Activated CD8-positive, alpha-beta memory T cell treated with anti-CD3 and anti-CD28 coated beads, Interleukin-2, amount 50 U/mL, for 48 hours (primary cell): ENCODE measurements at regions not wholly inside any gene's neighbourhood (a gene's known extent, or its start where the extent isn't known, plus 50 kb on each side); places are given as distances from the start of the nearest gene placed in this dataset.

Source experiments
- DNase-seq: peaks from one replicate; pipeline ENCODE4 v3.0.0-alpha.2; 2020

DNA sequence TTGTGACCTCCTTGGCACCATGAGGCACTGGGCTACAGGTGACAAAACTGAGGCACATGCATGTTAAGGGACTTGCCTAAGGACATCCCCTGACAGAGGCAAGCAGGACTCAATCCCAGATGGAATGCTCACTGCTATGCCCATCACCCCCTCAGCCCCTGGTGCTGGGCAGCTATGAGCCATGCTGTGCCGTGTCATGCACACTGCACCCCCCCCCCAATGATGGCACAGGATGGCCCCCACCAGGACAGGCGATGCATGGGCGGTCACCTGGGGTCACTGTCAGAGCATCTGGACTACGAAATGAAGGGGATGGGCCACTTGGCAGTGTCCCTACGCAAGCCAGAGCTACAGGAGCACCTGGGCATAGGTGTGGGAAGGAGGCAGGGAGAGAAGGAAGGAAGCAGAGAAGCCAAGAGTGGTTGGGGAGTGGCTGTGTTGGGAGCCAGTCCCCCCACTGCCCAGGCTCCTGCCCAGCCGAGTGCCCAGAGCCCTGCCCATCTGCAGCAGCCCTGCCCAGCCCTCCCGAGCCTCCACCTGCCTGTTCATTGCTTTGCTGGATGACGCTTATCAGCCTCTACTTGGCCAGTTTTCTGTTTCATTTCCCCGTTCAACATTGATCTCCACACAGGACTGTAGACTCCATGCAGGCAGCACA, 84.9 kb upstream of the DIO3 start:
- DNase-seq: no peak

DNA sequence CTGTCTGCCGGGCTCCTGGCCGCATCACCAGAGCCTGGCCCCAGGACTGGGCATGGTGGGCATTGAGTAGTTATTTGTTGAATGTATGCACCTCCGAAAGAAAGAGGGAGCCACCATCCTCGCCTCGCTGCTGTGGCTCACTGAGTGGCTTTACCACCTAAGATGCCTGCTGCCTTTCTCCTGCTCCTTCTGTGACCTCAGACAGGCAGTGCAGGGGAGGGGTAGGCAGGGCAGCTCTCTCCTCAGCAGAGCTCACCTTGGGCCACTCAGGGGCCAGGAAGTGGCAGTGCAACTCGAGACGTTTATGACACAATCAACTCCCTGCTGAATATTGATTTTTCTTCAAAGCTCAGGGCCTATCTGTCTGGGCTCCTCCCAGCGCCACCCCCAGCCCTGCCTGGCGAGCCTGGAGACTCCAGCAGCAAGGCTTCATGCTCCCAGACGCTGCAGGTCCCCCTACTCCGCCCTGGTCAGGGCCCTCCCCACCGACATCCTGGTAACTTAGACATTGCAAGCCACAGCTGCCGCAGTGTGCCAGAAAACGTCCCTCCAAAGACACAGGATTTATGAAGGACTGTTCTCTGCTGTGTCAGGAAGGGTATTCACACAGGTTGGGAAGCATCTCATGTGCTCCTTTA, 84.3 kb upstream of the DIO3 start:
- peak; percentile 34 for DNase-seq

DNA sequence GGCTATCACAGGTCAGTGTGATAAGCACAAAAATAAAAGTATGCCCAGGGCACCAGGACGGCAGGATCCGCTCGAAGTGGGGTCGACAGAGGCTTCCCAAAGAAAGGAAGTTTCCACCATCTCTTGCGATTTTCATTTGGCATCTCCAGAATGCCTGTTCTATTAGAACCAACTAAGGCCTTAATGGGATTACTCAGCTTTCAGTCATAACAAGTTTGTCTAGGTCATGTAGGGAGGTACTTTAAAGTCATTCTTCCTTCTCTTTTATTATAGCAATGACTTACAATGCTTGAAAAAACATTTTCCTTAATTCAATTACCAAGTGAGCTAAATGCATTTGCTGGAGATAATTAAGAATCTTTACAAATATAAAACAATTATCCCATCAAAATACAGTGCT, 83.6 kb upstream of the DIO3 start:
- no peak for DNase-seq

DNA sequence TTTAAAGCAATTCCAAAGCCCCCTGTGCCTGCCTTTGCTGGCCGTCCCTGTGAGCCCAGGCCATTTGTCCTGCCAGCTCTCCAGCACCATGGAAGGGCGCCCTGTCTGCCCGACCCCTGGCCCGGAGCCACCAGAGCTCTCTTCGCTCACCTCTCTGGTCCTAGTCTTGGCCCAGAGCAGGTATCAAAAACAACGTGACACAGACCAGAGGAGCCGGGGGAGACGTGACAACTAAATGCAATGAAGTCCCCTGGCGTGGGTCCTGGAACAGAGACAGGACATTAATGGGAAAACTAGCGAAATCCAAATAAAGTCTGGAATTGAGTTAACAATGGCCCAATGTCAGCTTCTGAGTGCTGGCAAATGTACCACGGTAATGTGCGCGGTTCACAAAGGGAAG, 83.2 kb upstream of the DIO3 start:
- no peak for DNase-seq

DNA sequence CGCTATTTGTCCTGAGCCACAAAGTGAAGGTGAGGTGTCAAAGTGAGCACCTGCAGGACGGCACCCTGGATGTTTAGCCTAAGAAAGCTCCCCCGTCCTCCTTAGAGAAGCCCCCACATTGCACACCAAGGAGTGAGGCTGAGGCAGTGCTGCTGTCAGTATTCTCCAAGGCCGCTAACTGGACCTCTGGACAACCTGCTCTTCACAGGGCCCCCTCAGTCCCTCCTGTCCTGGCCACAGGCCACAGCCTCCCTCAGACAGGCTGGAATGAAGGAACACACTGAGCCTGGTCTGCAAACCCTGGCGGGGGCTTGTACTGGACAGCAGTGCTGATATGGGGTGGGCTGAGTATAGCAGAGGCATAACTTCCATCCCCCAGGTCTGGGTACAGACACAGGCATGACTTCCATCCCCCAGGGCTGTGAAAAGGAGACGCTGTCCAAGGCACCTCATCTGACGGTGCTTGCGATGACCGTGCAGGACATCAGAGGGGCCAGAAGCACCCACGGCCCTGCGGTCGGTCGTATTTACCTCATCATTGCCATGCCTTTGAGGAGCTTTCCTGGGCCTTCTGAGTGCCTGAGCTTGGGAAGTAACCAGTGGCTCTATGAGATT, 82.4 kb upstream of the DIO3 start:
- DNase-seq: no peak

DNA sequence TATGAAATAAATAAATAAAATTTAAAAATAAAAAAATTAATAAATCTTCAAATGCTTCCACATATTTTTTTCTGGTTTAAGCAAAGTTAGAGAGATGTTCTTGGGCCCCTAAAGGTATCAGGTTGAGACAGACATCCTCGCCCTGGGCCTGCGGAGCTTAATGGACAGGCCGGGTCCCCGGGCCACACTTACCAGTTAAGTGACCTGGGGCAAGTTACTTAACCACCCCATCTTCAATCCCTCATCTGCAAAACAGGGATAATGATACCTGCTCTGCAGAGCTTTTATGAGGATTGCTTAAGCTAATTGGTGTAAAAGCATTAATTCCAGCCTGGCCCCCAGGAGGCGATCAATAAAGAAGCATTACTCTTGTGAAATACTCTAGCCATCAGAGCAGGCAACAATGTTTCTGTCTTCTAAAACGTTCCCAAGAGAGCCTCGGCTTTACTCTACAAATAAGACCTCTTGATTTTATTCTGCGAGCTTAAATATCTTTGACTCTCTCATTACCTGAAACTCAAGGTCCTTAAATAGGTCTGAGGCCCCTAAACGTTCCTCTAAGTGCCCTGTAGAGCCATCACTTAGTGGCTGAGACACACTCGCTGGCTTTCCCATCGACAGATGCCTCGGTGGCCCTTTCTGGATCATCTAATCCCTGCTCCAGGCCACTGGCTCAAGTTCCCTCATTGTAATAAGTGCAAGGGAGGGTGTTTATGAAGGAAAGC, 81.1 kb upstream of the DIO3 start:
- no peak for DNase-seq

DNA sequence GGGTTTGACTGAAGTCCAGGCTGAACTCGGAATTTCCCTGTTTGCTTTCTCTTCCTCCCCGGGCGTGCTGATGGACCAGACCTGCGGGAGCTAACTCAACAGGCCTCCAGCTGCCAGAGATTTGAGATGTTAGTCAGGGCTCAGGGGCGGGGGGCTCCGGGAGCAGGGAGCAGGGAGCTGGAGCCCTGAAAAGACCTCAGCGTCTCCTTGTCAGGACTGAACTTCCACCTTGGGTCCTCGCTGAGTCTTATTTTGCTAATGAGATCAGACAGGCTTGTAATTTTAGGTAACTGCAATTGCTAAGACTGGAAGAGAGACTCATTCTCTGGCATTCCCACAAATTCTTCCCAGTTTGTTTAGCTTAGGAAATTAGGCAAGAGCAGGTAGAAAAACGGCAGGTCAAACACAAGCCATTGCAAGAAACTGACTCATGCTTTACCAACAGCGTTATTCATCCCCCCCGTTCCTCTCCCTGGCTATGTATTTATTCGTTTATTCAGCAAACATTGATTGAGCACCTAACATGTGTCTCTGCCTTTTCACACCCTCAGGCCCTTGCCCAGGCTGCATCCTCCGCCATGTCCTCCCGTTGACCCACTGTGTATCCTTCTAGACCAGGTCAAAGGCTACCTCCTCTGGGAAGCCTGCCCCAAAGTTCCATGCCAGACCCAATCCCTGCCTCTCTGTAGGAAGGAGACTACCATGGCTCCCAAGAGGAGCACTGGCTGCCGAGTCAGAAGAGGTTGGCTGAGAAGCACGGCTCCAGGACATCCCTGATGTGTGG, 80.4 kb upstream of the DIO3 start:
- DNase-seq: no peak

DNA sequence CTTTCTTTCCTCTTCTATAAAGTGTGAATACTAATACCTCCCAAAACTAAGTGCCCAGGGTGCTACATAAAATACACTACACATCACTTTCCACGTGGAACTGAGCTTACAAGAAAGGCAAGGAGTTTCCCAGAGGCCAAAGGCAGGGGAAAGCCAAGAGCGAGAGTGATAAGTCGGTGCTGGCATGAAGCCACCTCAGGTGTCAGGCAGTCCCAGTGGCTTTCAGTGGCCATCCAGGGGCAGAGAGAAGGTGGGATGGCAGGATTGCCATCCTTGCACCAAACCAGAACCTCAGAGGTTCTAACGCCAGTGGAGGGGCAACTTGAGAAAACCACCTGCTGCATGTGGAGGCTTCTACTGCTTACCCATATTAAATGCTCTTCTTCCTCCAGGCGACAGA, 79.7 kb upstream of the DIO3 start:
- DNase-seq: no peak

DNA sequence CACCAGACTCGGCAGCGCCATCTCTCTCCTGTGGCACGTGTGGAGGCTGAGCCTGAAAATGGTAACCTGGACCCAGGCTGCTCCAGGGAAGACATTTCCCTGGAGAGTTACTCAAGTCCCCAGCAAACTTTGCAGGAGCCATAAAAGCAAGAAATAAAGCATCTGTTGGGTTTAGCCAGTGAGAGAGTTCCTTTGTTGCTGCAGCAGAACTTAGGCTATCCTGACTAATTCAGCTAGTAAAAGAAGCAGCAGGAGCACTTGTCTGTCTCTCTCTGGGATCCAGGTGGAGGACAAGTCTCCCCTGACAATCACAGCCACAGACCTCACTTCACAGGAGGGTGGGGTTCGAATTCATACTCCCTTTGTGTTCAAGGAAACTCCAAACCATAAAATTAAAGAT, 79.2 kb upstream of the DIO3 start:
- no peak for DNase-seq

DNA sequence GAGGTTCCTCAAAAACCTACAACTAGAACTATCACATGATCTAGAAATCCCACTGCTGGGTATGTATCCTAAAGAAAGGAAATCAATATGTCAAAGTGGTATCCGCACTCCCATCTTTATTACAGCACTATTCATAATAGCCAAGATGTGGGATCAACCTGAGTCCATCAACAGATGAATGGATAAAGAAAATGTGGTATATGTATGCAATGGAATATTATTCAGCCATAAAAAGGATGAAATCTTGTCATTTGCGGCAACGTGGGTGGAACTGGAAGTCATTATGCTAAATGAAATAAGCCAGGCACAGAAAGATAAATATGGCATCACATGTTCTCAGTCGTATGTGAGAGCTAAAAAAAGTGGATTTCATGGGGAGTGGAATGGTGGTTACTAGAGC, 77.5 kb upstream of the DIO3 start:
- DNase-seq: no peak

DNA sequence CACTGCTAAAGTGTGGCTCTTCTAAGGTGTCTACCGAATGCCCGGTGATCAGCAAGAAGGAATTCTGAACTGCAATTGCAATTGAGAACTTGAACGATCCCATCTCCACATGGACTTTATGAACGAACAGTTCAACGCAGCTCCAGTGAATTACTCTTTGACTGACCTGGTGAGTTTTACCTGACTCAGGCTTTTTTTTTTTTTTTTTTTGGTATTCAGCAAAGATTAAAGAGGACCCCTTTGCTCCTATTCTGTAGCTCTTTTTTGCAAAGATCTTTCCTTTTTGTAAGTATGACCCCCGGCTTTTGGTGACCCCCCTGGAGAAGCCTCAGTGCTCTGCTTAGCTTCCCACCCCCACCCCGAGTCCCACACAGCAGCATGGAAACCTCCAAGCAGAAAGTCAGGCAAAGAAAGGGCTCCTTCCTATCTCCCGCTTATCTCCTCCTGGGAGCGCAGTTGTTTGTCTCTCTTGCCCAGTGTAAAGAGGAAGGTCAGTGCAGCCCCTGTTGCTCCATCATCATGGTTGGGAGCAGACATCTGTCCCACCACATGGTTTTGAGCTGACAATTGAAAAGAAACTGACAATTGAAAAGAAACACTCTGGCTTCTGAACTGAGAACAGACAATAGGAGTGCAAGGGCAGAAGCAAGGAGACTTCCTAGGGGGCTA, 72.1 kb upstream of the DIO3 start:
- no peak for DNase-seq

DNA sequence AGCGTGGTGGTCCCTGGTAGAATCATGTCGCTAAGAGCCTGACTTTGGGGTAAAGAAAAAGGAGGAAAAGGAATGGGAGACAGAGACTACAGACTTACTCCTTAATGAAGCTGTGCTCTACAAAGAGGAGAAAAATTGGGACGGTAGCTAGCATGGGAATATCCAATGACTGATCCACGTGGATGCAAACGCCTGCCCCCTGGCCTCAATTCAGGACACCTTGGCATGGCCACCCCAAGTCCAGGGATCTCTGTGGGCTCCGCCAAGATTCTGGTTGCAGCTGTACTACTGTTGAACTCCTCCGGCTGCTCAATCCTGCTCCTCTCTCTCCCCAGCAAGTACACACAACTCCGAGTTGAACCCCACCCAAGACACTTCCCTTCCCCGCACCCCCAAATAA, 70.5 kb upstream of the DIO3 start:
- no peak for DNase-seq

DNA sequence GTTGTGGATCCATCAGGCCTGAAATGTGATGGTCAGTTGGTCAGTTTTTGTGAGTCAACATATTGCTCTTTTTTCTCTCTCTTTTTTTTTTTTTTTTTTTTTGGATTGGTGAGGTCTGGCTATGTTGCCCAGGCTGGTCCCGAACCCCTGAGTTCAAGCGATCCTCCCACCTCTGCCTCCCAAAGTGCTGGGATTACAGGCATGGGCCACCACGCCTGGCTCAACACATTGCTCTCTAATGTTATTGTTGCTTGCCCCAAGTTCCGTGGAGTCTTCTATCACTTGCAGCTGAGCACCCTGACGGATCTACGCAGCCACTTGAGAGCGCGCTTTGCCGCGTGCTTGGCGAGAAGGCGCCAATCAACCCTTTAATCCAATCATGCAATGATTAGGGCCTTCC, 69.5 kb upstream of the DIO3 start:
- no peak for DNase-seq

DNA sequence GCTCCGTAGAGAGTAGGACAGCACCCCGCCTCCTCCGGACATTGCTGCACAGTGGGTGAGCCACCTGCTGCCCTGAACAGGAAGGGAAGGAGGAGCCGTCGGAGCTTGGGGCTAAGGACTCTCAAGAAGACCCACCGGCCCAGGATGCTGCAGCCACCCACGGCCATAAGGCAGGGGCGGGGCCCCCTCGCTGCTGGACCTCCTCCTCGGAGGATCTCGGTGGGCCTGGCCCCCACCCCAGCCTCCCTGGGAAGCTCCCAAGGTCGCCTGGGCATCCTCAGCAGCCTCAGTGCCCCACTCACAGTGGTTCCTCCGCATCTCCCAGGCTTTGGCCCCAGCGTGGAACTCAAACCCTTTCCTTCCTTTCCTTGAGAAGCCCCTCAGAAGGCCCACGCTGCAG, 68.6 kb upstream of the DIO3 start:
- DNase-seq: no peak

DNA sequence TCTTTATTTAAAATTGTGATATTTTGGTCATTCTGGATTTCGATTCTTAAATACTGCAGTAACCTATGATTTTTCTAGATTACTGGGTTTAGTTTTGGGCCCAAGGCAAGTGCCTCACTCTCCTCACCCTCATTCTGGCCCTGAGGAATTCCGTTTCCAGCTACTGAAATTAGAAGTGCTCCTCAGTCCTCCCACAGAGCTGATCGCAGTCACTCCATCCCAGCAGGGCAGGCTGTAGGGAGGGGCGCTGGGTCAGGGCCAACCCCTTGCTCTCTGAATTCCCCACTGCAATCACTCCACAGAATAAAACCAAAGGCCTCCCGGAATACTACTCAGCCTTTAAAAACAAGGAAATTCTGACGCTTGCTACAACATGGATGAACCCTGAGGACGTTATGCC, 66.5 kb upstream of the DIO3 start:
- no peak for DNase-seq

DNA sequence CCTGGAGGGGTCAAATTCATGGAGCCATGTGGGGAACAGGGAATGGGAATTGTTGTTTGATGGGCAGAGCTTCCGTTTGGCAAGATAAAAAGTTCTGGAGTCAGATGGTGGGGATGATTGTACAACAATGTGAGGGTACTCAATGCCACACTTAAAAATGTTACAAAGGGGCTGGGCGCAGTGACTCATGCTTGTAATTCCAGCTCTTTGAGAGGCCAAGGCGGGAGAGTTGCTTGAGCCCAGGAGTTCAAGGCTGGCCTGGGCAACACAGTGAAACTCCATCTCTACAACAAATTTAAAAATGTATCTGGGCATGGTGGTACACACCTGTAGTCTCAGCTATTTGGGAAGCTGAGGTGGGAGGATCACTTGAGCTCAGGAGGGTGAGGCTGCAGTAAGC, 66.0 kb upstream of the DIO3 start:
- no peak for DNase-seq

DNA sequence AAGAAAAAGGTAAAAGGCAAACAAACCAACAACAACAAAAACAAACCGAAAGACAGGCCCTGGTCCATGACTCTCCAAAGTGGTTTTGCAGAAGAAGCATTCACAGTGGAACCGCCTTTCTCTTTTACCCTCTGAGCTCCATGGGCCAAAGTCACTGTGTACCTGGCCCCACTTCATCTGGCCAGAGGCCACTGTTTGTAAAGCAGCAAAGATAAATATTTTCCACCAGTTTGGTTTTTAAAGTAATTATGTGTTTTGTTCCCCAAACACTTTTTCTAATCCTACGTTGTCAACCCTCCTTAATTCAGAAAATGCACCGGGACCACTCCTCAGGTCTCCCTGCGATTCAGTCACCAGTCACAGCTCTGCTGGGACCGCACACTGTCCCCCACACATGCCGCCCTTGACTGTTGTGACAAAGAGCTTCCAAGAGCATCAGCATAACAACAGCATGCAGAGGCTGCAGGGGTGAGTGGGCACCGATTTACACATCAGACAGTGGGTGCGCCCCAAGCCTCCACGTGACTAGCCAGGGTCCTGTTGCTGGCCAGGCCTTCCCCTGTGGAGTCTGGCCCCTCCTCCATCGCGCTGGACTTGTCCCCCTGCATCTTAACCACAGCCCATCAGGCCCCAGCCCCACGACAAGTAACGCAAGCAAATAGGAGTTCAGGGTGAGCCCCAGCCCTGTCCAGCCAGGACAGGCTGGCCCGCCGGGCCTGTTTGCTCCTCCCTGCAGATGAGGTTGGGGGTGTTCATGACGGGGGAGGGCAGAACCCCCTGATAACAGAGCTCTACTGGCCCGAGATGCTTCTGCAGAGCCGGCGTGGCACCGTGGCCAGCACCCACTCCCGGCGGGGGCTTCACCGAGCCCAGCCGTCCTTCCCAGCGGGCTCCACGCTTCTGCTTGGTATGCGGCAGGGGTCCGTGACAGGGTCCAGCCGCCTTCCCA, 65.2 kb upstream of the DIO3 start:
- DNase-seq: no peak

DNA sequence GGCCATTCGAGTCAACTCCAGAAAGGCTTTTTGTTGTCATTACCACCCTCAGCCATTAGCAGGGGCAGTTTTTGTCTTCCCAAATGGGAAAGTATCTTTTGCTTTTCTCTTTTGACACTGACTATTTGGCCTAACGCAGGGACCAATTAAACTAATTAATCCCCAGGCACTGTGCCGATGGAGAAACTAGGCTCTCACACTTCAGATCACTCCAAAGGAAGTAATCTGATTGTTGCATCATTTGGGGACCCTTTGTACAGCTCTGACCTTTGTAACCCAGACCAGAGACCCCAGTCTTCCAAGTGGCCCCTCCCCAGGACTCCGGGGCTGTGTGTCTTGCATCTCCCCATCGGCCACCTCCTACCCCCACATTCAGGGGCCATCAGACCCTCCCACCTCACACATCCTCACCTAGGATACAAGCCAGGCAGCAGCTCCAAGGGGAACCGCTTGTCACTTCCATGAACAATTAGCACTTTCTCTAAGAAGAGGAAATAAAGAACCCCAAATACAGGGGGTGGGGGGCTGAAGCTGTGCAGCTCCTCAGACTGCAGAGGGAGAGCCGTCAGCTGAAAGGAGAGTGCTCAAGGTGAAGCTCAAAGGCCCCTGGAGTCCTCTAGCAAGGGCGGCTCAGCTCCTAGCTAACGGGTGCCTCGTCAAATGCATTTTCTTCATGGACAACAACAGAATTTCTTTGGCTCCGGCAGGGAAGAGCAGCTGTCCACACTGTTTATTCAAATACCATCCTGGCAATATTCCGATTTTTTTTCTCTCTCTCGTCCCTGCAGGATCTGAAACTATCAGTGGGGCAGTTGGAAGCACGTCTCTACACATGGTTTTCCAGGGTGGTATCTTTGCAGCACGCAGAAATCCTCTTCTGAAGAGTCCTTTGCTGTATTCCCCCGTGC, 64.3 kb upstream of the DIO3 start:
- no peak for DNase-seq

DNA sequence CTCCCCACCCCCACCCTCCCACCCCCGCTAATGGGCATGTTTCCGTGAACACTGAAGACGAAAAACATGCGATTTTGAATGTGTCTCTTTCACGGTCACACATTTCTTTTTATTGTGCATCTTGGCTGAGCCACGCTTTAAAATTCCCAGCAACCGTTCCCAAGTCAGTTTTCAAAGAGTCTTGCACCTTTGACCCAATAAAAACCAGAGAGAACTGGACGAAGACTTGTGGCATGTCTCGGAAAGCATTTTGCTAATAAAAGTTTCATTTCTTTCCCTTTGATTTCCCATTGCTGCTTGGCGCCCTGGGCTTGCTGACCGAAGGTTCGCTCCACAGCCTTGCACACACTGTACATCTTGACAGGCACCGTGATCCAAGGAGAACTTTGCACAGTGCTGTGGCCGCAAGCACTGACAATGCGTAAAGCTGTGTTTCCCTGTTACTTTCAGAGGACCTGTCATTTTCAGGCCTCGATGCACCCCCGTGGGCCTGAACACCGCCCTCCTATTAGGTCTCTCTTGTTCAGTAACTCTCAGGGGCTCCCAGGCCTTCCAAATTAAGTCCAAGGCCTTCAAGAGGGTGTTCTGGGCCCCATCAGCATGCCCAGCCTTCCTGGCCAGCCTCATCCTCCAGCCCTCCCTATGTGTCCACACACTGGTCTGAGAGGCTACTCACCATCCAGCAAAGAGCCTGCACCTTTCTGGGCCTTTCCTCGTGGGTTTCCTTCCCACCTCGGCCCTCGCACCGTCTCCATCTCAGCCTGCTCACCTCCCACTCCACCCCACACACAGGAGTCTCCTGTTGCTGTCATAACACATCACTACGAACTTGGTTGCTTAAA, 63.4 kb upstream of the DIO3 start:
- DNase-seq: no peak

DNA sequence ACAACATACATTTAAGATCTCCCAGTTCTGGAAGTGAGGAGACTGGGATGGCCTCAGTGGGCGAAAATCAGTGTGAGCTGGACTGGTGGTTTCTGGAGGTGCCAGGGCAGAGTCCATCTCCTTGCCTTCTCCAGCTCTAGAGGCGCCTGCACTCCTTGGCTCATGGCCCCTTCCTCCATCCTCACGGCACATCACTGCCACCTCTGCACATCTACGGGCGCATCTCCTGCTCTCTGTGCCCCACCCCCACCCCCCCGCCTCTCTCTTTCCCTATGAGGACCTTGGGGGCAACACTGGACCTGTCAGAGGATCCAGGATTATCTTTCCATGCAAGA, 62.8 kb upstream of the DIO3 start:
- no peak for DNase-seq
